GM18519 (cell line): ENCODE measurements at regions not wholly inside any gene's neighbourhood (a gene's known extent, or its start where the extent isn't known, plus 50 kb on each side); places are given as distances from the start of the nearest gene placed in this dataset.

Source experiments
- ATAC-seq: cut with Tn5 transposase; IDR thresholded peaks from one replicate; pipeline ENCODE4 v1.9.1; 2021; ENCODE audit warnings: mild to moderate bottlenecking, moderate library complexity; ENCODE audit not compliant: unreplicated experiment, low FRiP score

- ATAC-seq = no peak
These were observed 360.8 kb downstream of the SOCS6 start for GRCh38 chr18:70649683-70650082.

GRCh38 chr18:70645971-70646370 is 357.1 kb downstream of the SOCS6 start:
- no peak for ATAC-seq

- no peak for ATAC-seq
These were observed 355.0 kb downstream of the SOCS6 start for GRCh38 chr18:70643812-70644211.

- no peak for ATAC-seq
These were observed 352.4 kb downstream of the SOCS6 start for GRCh38 chr18:70641156-70641775.

GRCh38 chr18:70640336-70640887 is 351.6 kb downstream of the SOCS6 start:
- ATAC-seq = no peak

GRCh38 chr18:70636991-70637390 is 348.1 kb downstream of the SOCS6 start:
- no peak for ATAC-seq

- ATAC-seq = no peak
These were observed 345.8 kb downstream of the SOCS6 start for GRCh38 chr18:70634576-70635147.

- ATAC-seq = no peak
These were observed 338.4 kb downstream of the SOCS6 start for GRCh38 chr18:70627182-70627802.

GRCh38 chr18:70622622-70623419 is 334.0 kb downstream of the SOCS6 start:
- no peak for ATAC-seq

GRCh38 chr18:70621710-70622109 is 332.9 kb downstream of the SOCS6 start:
- no peak for ATAC-seq

GRCh38 chr18:70620837-70621612 is 332.2 kb downstream of the SOCS6 start:
- no peak for ATAC-seq

- ATAC-seq = no peak
These were observed 328.3 kb downstream of the SOCS6 start for GRCh38 chr18:70617020-70617763.

GRCh38 chr18:70600225-70600925 is 311.5 kb downstream of the SOCS6 start:
- no peak for ATAC-seq

GRCh38 chr18:70598406-70598805 is 309.6 kb downstream of the SOCS6 start:
- no peak for ATAC-seq

GRCh38 chr18:70582981-70583380 is 294.1 kb downstream of the SOCS6 start:
- no peak for ATAC-seq

- no peak for ATAC-seq
These were observed 289.6 kb downstream of the SOCS6 start for GRCh38 chr18:70578480-70578879.

GRCh38 chr18:70577023-70577420 is 288.2 kb downstream of the SOCS6 start:
- ATAC-seq = no peak

GRCh38 chr18:70576276-70577022 is 287.6 kb downstream of the SOCS6 start:
- no peak for ATAC-seq
